GM20000 (cell line): ENCODE measurements at regions not wholly inside any gene's neighbourhood (a gene's known extent, or its start where the extent isn't known, plus 50 kb on each side); places are given as distances from the start of the nearest gene placed in this dataset.

Experiments used
- DNase-seq: peaks from one replicate; pipeline ENCODE4 v3.0.0; 2012; ENCODE audit warnings: low spot score
- TF ChIP-seq, protein P1 (sequence below): IDR thresholded peaks from 2 replicates; pipeline ENCODE4 v1.5.1; 2012; ENCODE audit warnings: mild to moderate bottlenecking, control low read depth; ENCODE audit errors: extremely low read depth, missing control alignments

DNA sequence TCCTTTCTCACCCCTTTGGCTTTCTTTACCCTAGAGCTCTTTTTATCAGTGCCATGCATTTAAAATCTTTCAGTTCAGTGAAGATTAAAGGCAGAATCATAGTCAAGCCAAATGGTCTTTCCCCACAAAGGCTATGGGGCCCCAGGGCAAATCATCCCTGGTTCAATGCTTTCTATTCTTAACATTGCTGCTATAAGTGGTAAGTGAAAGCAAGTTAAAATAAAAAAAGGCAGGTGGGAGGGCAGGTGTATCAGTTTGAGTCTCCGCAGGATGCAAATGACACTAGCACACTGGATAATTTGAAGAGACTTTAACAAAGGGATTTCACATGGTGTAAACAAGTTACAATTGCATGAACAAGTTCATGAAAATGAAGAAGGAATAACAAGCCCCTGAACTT is 757.4 kb downstream of the SATB2 start:
- no peak for DNase-seq
- TF ChIP-seq, protein P1, sequence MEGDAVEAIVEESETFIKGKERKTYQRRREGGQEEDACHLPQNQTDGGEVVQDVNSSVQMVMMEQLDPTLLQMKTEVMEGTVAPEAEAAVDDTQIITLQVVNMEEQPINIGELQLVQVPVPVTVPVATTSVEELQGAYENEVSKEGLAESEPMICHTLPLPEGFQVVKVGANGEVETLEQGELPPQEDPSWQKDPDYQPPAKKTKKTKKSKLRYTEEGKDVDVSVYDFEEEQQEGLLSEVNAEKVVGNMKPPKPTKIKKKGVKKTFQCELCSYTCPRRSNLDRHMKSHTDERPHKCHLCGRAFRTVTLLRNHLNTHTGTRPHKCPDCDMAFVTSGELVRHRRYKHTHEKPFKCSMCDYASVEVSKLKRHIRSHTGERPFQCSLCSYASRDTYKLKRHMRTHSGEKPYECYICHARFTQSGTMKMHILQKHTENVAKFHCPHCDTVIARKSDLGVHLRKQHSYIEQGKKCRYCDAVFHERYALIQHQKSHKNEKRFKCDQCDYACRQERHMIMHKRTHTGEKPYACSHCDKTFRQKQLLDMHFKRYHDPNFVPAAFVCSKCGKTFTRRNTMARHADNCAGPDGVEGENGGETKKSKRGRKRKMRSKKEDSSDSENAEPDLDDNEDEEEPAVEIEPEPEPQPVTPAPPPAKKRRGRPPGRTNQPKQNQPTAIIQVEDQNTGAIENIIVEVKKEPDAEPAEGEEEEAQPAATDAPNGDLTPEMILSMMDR, result no peak

- TF ChIP-seq, protein P1, result no peak
- no peak for DNase-seq
Measured at GRCh38 chr2:198698230-198698629, 759.5 kb downstream of the SATB2 start.

DNA sequence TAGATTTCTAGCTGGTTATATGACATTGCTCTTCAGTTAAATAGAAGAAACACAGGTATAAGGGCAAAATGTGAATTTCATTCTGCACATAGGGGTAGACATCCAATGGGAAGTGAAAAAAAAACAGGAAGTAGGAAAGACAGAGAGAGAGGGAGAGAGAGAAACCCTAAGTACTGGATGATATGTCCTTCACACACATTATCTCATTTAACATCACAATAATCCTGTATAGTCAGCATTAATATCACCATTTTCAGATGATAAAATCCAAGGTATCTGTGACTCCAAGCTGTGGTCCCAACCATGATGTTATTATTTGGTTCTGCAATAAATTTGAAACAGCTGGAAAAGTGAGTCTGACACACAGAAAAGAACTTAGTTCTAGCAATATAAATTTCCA is 759.9 kb downstream of the SATB2 start:
- TF ChIP-seq, protein P1, result no peak
- no peak for DNase-seq

GRCh38 chr2:198697218-198697617 is 760.5 kb downstream of the SATB2 start:
- no peak for DNase-seq
- TF ChIP-seq, protein P1, result no peak

DNA sequence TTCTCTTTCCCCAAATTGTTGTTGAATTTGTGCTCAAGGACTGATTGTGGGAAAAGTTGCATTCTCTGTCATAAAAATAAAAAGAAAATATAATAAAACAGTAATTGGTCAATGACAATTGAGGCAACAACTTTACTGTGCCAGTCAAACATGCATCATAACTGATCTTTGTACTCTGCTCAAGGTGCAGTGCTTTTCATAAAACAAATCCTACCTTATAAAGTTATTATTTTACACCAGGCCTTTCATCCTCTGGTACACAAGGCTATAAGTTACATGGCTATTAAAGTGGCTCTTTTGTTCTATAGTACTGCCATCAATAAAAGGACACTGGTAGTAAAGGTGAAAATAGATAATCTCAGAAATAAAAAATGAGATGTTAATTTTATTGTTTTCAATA is 761.9 kb downstream of the SATB2 start:
- TF ChIP-seq, protein P1, result no peak
- no peak for DNase-seq

DNA sequence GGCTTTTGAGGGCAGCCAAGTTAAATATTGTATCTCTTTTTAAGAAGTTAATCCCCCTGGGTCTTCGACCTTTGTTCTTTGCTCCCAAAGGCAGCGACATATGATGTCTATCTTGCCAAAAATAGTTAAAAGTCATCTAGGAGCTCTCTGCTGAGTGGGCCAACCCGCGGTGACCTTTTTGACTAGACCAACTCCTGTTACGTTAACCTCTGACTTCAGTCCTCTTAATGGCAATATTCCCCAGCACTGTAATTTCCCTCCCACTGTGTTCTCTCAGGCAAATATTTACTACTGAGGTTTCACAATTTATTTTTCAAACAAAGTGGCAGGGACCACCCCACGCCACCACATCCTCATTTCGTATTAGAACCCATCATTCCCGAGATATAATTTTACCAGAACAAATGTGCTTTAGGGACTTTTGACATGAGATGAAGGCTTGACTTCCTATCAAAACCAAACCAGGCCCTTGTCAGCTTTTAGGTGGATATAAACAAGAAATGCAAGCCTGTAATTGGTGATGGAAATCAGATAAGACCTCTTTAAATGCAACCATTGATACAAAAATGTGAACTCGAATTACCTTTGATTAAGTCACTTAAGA is 764.7 kb downstream of the SATB2 start:
- TF ChIP-seq, protein P1, result no peak
- no peak for DNase-seq

GRCh38 chr2:198691236-198691635 is 766.5 kb downstream of the SATB2 start:
- no peak for DNase-seq
- TF ChIP-seq, protein P1, result no peak
